Omental fat pad (tissue), 3 donors: ENCODE measurements at regions not wholly inside any gene's neighbourhood (a gene's known extent, or its start where the extent isn't known, plus 50 kb on each side); places are given as distances from the start of the nearest gene placed in this dataset.
"Not testable (repeated sequence)": the region's sequence is repeated elsewhere in the genome, so short reads cannot be mapped to it uniquely, and the experiment has no call there.

Experiments
- ATAC-seq: fragments of 150-250 bp; one replicate; pipeline ENCODE4 v1.9.1; 2016; ENCODE audit warnings: mild to moderate bottlenecking, moderate library complexity; ENCODE audit not compliant: low FRiP score
- DNase-seq: peaks from one replicate; pipeline ENCODE4 v3.0.0-alpha.2; 2019; ENCODE audit warnings: low spot score
- TF ChIP-seq, protein P1 (sequence below), 3 donors: fragments of 450-650 bp; IDR thresholded peaks; one replicate each; pipeline ENCODE4 v1.5.1; 2016 to 2017; ENCODE audit warnings: antibody characterized with exemption in 3 of 3, mild to moderate bottlenecking in 3 of 3, moderate library complexity in 2 of 3

GRCh38 chr9:25029743-25030142, 484.0 kb upstream of the IZUMO3 start:
- ATAC-seq (no peak), DNase-seq (no peak)
- TF ChIP-seq, protein P1, sequence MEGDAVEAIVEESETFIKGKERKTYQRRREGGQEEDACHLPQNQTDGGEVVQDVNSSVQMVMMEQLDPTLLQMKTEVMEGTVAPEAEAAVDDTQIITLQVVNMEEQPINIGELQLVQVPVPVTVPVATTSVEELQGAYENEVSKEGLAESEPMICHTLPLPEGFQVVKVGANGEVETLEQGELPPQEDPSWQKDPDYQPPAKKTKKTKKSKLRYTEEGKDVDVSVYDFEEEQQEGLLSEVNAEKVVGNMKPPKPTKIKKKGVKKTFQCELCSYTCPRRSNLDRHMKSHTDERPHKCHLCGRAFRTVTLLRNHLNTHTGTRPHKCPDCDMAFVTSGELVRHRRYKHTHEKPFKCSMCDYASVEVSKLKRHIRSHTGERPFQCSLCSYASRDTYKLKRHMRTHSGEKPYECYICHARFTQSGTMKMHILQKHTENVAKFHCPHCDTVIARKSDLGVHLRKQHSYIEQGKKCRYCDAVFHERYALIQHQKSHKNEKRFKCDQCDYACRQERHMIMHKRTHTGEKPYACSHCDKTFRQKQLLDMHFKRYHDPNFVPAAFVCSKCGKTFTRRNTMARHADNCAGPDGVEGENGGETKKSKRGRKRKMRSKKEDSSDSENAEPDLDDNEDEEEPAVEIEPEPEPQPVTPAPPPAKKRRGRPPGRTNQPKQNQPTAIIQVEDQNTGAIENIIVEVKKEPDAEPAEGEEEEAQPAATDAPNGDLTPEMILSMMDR (IDR thresholded peaks at IDR 0.05) = no peak

DNA sequence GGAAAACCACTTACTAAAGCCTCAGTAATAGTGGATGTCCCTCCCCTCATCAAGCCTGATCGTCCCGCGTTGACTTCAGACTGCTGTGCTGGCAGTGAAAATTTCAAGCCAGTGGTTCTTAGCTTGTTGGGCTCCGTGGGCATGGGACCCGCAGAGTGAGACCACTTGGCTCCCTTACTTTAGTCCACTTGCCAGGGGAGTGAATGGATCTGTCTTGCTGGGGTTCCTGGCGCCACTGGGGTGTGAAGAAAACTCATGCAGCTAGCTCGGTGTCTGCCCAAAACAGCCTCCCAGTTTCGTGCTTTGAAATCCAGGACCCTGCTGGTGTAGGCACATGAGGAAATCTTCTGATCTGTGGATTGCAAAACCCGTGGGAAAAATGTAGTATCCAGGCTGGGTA, 480.0 kb upstream of the IZUMO3 start:
- no peak for DNase-seq
- TF ChIP-seq, protein P1 (IDR thresholded peaks at IDR 0.05) = no peak

DNA sequence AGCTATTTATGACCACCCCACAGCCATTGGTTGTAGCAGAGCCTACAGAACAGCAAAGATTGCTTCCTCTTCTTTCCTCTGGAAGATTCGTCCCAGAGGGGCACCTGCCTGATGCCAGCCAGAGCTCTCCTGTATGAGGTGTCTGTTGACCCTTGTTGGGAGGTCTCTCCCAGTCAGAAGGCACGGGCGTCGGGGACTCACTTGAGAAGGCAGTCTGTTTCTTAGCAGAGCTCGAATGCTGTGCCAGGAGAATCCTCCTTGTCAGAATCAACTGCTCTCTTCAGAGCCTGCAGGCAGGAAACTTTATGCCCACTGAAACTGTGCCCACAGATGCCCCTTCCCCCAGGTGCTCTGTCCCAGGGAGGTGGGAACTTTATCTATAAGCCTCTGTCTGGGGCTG, 479.5 kb upstream of the IZUMO3 start:
- DNase-seq (no peak), ATAC-seq (no peak)
- TF ChIP-seq, protein P1 (IDR thresholded peaks at IDR 0.05) = no peak

More for the DNA sequence above, 480.0 kb upstream of the IZUMO3 start:
- ATAC-seq = no peak

DNA sequence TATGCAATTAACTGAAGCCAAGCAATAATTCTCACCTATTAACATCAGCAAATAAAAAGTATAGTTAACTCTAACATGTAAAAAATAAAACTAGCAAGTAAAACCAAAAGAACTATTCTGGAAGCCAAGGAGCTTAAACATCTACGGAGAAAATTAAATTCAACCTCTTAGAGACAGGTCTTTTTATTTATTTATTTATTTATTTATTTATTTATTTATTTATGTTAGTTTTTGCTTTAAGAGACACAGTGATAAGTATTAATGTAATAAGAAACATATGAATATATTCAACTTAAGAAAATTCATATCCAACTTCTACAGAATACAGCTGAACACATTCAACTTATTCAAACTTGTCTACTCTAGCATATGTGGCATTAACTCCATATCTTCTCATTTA, 472.1 kb upstream of the IZUMO3 start:
- ATAC-seq (no peak), DNase-seq (no peak)
- TF ChIP-seq, protein P1 (IDR thresholded peaks at IDR 0.05) = no peak

DNA sequence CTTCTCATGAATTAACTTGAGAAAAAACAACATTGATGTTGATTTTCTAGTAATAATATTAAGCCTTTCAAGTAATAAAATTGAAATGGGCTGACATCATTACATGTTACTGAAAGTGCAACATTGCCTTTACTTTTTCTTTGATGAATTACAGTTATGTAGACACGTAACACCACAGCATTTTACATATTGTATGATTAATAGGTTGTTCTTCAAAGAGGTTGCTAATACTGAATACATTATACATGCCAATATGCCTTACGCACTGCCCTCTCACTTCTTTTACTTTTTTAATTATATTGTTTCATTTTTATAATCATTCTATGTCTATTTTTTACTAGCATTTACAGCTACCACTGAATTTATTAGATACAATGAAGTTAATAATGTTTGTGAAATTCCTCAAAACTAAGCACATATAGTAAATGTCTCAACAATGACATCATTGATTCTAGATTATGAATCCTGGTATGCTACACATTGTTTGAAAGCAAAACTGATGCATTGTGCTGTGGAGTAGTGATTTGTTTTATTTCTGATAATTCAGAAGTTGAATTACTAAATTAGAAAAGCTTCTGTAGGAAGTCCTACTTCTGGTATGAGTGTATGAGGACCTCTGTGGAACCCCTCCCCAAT, 464.4 kb upstream of the IZUMO3 start:
- TF ChIP-seq, protein P1 (IDR thresholded peaks at IDR 0.05) = no peak
- DNase-seq (no peak), ATAC-seq (no peak)

DNA sequence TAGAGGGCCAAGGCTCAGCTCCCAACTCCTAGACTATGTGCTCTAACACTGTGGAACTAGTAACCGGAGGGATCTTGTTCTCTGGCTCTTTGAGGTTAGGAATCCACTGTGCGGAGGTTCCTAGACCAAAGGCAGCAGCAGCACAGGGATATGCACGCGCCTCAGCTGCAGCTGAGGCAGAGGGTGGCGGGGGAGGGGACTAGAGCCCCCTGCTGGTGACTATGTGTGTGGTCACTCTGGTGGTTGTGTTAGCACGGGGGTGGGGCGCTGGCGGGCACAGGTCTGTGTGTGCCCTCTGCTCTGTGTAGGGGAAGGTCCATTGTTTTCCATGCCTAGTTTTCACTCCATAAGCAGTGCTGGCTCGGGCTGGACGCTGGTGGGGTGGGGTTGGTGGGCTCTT, 458.0 kb upstream of the IZUMO3 start:
- no peak for DNase-seq
- ATAC-seq = no peak
- TF ChIP-seq, protein P1 (IDR thresholded peaks at IDR 0.05) = no peak

DNA sequence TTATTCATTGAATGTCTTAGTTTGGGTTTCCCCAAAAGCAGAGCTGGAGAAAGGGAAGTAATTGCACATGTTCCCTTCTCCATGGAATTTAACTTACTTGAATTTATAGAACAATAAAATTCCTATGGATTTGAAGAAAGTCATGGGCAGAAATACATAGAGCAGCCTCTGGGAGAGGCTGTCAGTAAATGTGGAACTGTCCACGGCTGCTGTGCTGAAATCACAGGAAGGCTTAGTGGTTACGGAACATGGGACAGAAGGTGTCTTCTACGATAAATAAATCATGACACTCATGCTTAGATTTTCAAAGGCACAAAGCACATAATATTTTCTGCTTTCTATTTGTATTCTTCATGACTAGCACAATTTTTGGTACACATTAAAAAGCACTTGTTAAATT, 440.6 kb upstream of the IZUMO3 start:
- DNase-seq = no peak
- TF ChIP-seq, protein P1 (IDR thresholded peaks at IDR 0.05) = no peak
- ATAC-seq = no peak

GRCh38 chr9:24970780-24971179, 425.1 kb upstream of the IZUMO3 start:
- ATAC-seq, DNase-seq: not testable (repeated sequence)
